ENCODE measurements at regions not wholly inside any gene's neighbourhood (a gene's known extent, or its start where the extent isn't known, plus 50 kb on each side); places are given as distances from the start of the nearest gene placed in this dataset.

DNA sequence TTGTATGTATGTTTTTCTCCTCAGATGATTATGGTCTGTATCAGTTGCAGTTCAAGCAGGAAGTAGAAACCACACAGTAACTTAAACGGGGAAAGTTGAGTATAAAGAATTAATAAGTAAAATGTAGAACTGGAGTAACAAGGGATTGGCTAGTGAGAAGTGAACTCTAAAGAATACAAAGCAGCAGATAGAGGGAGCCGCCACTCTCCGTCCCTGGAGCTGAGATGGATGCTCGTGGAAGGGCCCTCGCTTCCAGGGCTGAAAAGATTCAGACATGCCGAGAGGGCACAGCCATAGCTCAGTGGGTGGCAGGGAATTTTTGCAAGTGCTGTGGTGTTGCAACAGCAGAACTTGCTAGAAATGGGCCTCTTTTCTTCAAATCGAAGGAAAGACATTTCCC, 155.8 kb downstream of the COL6A3 start:
- Histone ChIP-seq H3K27ac (peak overlapping the region; percentile 11 to 80), H3K9me3 (no peaks in the 10 kb centered on the region), H3K36me3 (no peaks in the 10 kb centered on the region), H3K4me1 (ENCODE audit: insufficient read depth) (peaks cover 16% of the 10 kb centered on the region), H3K27me3 (no peaks in the 10 kb centered on the region), H3K4me3 (no peak overlapping the region)
- intact Hi-C loops (cut with DNase I): loop anchor here in 2 of 4 donors (5.0 to 10.0 kb wide), 2 partner anchors 64 to 157 kb away; partner anchors contain the start of gene COL6A3 (in 2 of the 2)
- TF ChIP-seq POLR2A (IDR thresholded peaks at IDR 0.05): no peak
- TF ChIP-seq, protein P1, sequence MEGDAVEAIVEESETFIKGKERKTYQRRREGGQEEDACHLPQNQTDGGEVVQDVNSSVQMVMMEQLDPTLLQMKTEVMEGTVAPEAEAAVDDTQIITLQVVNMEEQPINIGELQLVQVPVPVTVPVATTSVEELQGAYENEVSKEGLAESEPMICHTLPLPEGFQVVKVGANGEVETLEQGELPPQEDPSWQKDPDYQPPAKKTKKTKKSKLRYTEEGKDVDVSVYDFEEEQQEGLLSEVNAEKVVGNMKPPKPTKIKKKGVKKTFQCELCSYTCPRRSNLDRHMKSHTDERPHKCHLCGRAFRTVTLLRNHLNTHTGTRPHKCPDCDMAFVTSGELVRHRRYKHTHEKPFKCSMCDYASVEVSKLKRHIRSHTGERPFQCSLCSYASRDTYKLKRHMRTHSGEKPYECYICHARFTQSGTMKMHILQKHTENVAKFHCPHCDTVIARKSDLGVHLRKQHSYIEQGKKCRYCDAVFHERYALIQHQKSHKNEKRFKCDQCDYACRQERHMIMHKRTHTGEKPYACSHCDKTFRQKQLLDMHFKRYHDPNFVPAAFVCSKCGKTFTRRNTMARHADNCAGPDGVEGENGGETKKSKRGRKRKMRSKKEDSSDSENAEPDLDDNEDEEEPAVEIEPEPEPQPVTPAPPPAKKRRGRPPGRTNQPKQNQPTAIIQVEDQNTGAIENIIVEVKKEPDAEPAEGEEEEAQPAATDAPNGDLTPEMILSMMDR (IDR thresholded peaks at IDR 0.05): peak in 1 of 3 donors; percentile 22
- DNase-seq: peak in 3 of 5 donors; percentile 42 to 49 (median 48)
- 23 to 34% (median 28%) methylated on average over 7 of the region's 7 CpGs for WGBS, 3 donors

DNA sequence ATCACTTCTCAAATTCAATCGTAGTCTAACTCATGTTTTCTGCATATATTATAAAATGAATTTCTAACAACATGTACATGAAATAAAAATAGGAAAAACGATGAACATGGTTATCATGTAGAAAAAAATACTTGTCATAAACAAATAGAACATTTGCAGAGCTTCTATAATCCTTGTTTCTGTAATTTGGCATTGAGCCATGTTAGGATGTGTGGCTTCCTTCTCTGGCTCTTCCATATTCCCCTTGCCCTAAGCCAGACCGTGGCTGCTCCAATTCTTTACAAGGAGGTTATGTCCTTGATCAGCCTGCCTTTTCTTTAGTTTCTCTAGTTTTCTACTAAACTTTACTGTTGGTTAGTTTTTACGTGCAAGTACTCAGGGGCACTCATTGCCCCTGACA, 155.3 kb downstream of the COL6A3 start:
- TF ChIP-seq EP300 (IDR thresholded peaks at IDR 0.05) (no peak), POLR2A (IDR thresholded peaks at IDR 0.05) (no peak)
- TF ChIP-seq, protein P1 (IDR thresholded peaks at IDR 0.05): no peak
- intact Hi-C loops (cut with DNase I): loop anchor here in 2 of 4 donors (5.0 to 10.0 kb wide), 2 partner anchors 64 to 156 kb away; partner anchors contain the start of gene COL6A3 (in 2 of the 2)
- Histone ChIP-seq H3K9me3 (no peaks in the 10 kb centered on the region), H3K4me1 (ENCODE audit: insufficient read depth) (peaks cover 16% of the 10 kb centered on the region), H3K27ac (peak overlapping the region; percentile 11 to 80), H3K27me3 (no peaks in the 10 kb centered on the region), H3K36me3 (no peaks in the 10 kb centered on the region), H3K4me3 (no peak overlapping the region)
- no peak for DNase-seq
- 32 to 33% (median 33%) methylated on average over 4 of the region's 4 CpGs for WGBS, 3 donors

DNA sequence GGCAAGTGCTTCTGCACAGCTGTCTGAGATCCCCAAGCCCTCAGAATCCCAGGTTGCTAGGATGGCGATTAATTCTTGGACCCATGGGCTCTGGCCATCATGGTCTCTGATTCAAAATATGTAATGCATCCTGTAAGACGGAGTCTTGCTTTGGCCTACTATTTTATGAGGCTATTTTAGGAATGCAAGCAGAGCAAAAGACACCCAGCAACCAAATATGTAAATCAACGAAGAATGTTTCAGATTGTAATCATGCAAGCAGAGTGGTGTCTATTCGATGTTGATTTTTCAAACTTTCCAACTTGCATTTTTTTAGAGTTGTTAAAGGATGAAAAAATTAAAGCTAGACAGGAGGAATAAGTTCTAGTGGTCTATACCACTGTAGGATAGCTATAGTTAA, 154.8 kb downstream of the COL6A3 start:
- Histone ChIP-seq H3K4me1 (ENCODE audit: insufficient read depth) (peaks cover 16% of the 10 kb centered on the region), H3K27me3 (no peaks in the 10 kb centered on the region), H3K36me3 (no peaks in the 10 kb centered on the region), H3K4me3 (no peak overlapping the region), H3K27ac (peak overlapping the region; percentile 11 to 80), H3K9me3 (no peaks in the 10 kb centered on the region)
- DNase-seq: no peak
- intact Hi-C loops (cut with DNase I): loop anchor here in 2 of 4 donors (5.0 to 10.0 kb wide), 2 partner anchors 63 to 156 kb away; partner anchors contain the start of gene COL6A3 (in 2 of the 2)
- no peak for TF ChIP-seq POLR2A (IDR thresholded peaks at IDR 0.05)
- TF ChIP-seq, protein P1 (IDR thresholded peaks at IDR 0.05): no peak
- no peak for TF ChIP-seq EP300 (IDR thresholded peaks at IDR 0.05)
- 24 to 44% (median 25%) methylated on average over 4 of the region's 4 CpGs for WGBS, 3 donors

DNA sequence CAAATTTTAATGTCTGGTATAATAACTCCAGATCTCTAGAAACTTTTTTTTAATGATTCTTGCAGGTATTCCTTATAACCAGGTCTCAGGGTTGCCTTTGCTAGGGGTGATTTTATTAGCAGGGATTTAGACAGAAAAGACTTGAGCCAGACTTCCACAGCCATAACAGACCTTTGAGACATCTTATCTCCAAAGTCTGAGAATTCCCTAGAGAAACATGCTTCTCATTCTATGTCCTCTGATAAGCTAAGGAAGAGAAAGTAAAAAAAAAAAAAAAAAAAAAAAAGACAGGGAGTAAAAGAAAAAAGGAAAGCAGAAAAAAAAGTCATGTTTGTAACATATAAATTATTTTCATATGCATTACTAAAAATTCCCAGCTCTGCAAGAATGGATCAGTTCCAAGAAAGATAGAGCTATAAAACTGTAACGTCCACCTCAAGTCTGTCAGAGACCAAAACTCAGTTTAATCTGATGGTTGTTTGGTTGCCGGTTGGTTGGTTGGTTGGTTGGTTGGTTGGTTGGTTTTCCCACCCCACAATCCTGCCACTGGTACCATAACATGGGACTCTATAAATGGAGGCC, 153.8 kb downstream of the COL6A3 start:
- no peak overlapping the region for H3K4me3 ChIP-seq
- DNase-seq: no peak
- WGBS, 3 donors: 0 to 35% (median 25%) methylated on average over 2 of the region's 2 CpGs
- H3K36me3 ChIP-seq: no peaks in the 10 kb centered on the region
- H3K4me1 ChIP-seq (ENCODE audit: insufficient read depth): peaks cover 16% of the 10 kb centered on the region
- H3K27ac ChIP-seq: no peak overlapping the region
- H3K9me3 ChIP-seq: no peaks in the 10 kb centered on the region
- intact Hi-C loops (cut with DNase I): loop anchor here in 1 of 4 donors (10.0 kb wide), 1 partner anchor 65 kb away; no protein-coding TSS in a partner anchor
- TF ChIP-seq, protein P1 (IDR thresholded peaks at IDR 0.05): no peak
- TF ChIP-seq EP300 (IDR thresholded peaks at IDR 0.05): no peak
- TF ChIP-seq POLR2A (IDR thresholded peaks at IDR 0.05): no peak
- no peaks in the 10 kb centered on the region for H3K27me3 ChIP-seq

Data from ovary (tissue), 7 donors.